Cardiac fibroblast (primary cell): ENCODE measurements at regions not wholly inside any gene's neighbourhood (a gene's known extent, or its start where the extent isn't known, plus 50 kb on each side); places are given as distances from the start of the nearest gene placed in this dataset.

ENCODE experiments used
- DNase-seq, 2 donors: peaks; one replicate each; pipeline versions ENCODE4 v3.0.0 to v3.0.0-alpha.2; 2010; ENCODE audit warnings: low read depth in 2 of 2
- H3K4me3 ChIP-seq, 2 donors: replicated peaks in 1 of 2; 1 replicate in 1 of 2; 2 replicates in 1 of 2; pipeline ENCODE4 v1.5.1; 2011; ENCODE audit warnings: low read depth in 2 of 2, low read length in 2 of 2, mild to moderate bottlenecking in 2 of 2, moderate library complexity in 1 of 2
- CTCF ChIP-seq: IDR thresholded peaks from one replicate; pipeline ENCODE4 v1.5.1; 2011; ENCODE audit warnings: low read depth, mild to moderate bottlenecking, low read length, inconsistent platforms

GRCh38 chr4:107379054-107379869, 340.8 kb downstream of the PAPSS1 start:
- H3K4me3 ChIP-seq, result no peak overlapping the region
- peak; percentile 30 to 37 for DNase-seq
- TF ChIP-seq CTCF, result no peak

GRCh38 chr4:107376293-107376692, 340.2 kb upstream of the DKK2 start:
- no peak overlapping the region for H3K4me3 ChIP-seq
- no peak for DNase-seq
- no peak for TF ChIP-seq CTCF

GRCh38 chr4:107366900-107367299, 330.8 kb upstream of the DKK2 start:
- TF ChIP-seq CTCF, result no peak
- DNase-seq, result no peak

GRCh38 chr4:107366016-107366735, 330.1 kb upstream of the DKK2 start:
- DNase-seq, result no peak
- TF ChIP-seq CTCF, result no peak
- H3K4me3 ChIP-seq, result no peak overlapping the region

More at GRCh38 chr4:107366900-107367299, 330.8 kb upstream of the DKK2 start:
- H3K4me3 ChIP-seq, result no peak overlapping the region

GRCh38 chr4:107363125-107363524, 327.0 kb upstream of the DKK2 start:
- TF ChIP-seq CTCF, result no peak

GRCh38 chr4:107359208-107359607, 323.1 kb upstream of the DKK2 start:
- no peak for DNase-seq
- no peak for TF ChIP-seq CTCF
- H3K4me3 ChIP-seq, result no peak overlapping the region

More at GRCh38 chr4:107363125-107363524, 327.0 kb upstream of the DKK2 start:
- no peak for DNase-seq
- H3K4me3 ChIP-seq, result no peak overlapping the region
